ENCODE measurements at regions not wholly inside any gene's neighbourhood (a gene's known extent, or its start where the extent isn't known, plus 50 kb on each side); places are given as distances from the start of the nearest gene placed in this dataset.

- no peak overlapping the region for H3K4me3 ChIP-seq (ENCODE audit: low read depth, poor library complexity, severe bottlenecking)
- TF ChIP-seq POLR2A (IDR thresholded peaks at IDR 0.05) (no peak), CTCF (IDR thresholded peaks at IDR 0.05) (no peak)
- intact Hi-C loops (cut with DNase I; ENCODE audit: low total_unique reads), result no loop called here
- DNase-seq (ENCODE audit: low spot score in 2 of 2), result peak in 1 of 2 donors; percentile 74
- 41 to 49% methylated on average over 23 of the region's 23 CpGs for WGBS, 2 donors
Observed at GRCh38 chr19:31627620-31628365, 278.6 kb upstream of the TSHZ3 start.

- no peak overlapping the region for H3K4me3 ChIP-seq (ENCODE audit: low read depth, poor library complexity, severe bottlenecking)
- intact Hi-C loops (cut with DNase I; ENCODE audit: low total_unique reads), result no loop called here
- 89% methylated on average over 18 of the region's 18 CpGs for WGBS, 2 donors
- TF ChIP-seq CTCF (IDR thresholded peaks at IDR 0.05), result no peak
- no peak for TF ChIP-seq POLR2A (IDR thresholded peaks at IDR 0.05)
- peak in 1 of 2 donors; percentile 29 for DNase-seq (ENCODE audit: low spot score in 2 of 2)
Observed at GRCh38 chr19:31629579-31630363, 280.5 kb upstream of the TSHZ3 start.

GRCh38 chr19:31633014-31633413, 283.8 kb upstream of the TSHZ3 start:
- intact Hi-C loops (cut with DNase I; ENCODE audit: low total_unique reads), result no loop called here
- H3K4me3 ChIP-seq (ENCODE audit: low read depth, poor library complexity, severe bottlenecking), result no peak overlapping the region
- no peak for TF ChIP-seq POLR2A (IDR thresholded peaks at IDR 0.05)
- TF ChIP-seq CTCF (IDR thresholded peaks at IDR 0.05), result no peak
- peak in 1 of 2 donors; percentile 56 for DNase-seq (ENCODE audit: low spot score in 2 of 2)
- WGBS, 2 donors, result 94 to 97% methylated on average over 8 of the region's 8 CpGs

GRCh38 chr19:31639306-31639705, 290.1 kb upstream of the TSHZ3 start:
- 69 to 80% methylated on average over 1 of the region's 1 CpG for WGBS, 2 donors
- H3K4me3 ChIP-seq (ENCODE audit: low read depth, poor library complexity, severe bottlenecking), result no peak overlapping the region
- intact Hi-C loops (cut with DNase I; ENCODE audit: low total_unique reads), result no loop called here
- TF ChIP-seq CTCF (IDR thresholded peaks at IDR 0.05), result no peak
- TF ChIP-seq POLR2A (IDR thresholded peaks at IDR 0.05), result no peak
- DNase-seq (ENCODE audit: low spot score in 2 of 2), result no peak

- 63 to 82% methylated on average over 2 of the region's 2 CpGs for WGBS, 2 donors
- no peak for TF ChIP-seq CTCF (IDR thresholded peaks at IDR 0.05)
- H3K4me3 ChIP-seq (ENCODE audit: low read depth, poor library complexity, severe bottlenecking), result no peak overlapping the region
- no peak for DNase-seq (ENCODE audit: low spot score in 2 of 2)
- intact Hi-C loops (cut with DNase I; ENCODE audit: low total_unique reads), result no loop called here
Observed at GRCh38 chr19:31641591-31641990, 292.4 kb upstream of the TSHZ3 start.
